Mesothelial cell of epicardium (in vitro differentiated cells): ENCODE measurements at regions not wholly inside any gene's neighbourhood (a gene's known extent, or its start where the extent isn't known, plus 50 kb on each side); places are given as distances from the start of the nearest gene placed in this dataset.

Experiments used
- DNase-seq, 2 experiments: peaks; one replicate each; pipeline ENCODE4 v3.0.0; 2021; ENCODE audit warnings: low spot score in 2 of 2; ENCODE audit not compliant: unreplicated experiment in 2 of 2
- H3K27ac Mint-ChIP-seq: 2 replicates; pipeline ENCODE4 v1.8.0; 2021; ENCODE audit warnings: mixed read lengths
- H3K27me3 Mint-ChIP-seq: 2 replicates; pipeline ENCODE4 v1.8.0; 2021; ENCODE audit warnings: low read depth, mixed read lengths
- H3K36me3 Mint-ChIP-seq: 2 replicates; pipeline ENCODE4 v1.8.0; 2021; ENCODE audit warnings: mixed read lengths
- H3K4me1 Mint-ChIP-seq: 2 replicates; pipeline ENCODE4 v1.8.0; 2021; ENCODE audit warnings: mixed read lengths
- H3K4me3 Mint-ChIP-seq: 2 replicates; pipeline ENCODE4 v1.8.0; 2021; ENCODE audit warnings: mild to moderate bottlenecking, moderate library complexity, mixed read lengths
- H3K9me3 Mint-ChIP-seq: 2 replicates; pipeline ENCODE4 v1.8.0; 2021; ENCODE audit warnings: mixed read lengths
- CTCF ChIP-seq: fragments of 200-600 bp; sonication (generic); IDR thresholded peaks from one replicate; pipeline ENCODE4 v1.5.0; 2021; ENCODE audit warnings: antibody characterized with exemption; ENCODE audit not compliant: unreplicated experiment

- Mint-ChIP-seq H3K36me3 (no peaks in the 10 kb centered on the region), H3K4me1 (no peaks in the 10 kb centered on the region), H3K27ac (no peak overlapping the region), H3K27me3 (no peaks in the 10 kb centered on the region), H3K9me3 (peaks cover 7% of the 10 kb centered on the region), H3K4me3 (no peak overlapping the region)
- TF ChIP-seq CTCF, result no peak
- DNase-seq, result no peak
Measured at GRCh38 chr10:44824607-44825006, 86.5 kb upstream of the TMEM72 start.

DNA sequence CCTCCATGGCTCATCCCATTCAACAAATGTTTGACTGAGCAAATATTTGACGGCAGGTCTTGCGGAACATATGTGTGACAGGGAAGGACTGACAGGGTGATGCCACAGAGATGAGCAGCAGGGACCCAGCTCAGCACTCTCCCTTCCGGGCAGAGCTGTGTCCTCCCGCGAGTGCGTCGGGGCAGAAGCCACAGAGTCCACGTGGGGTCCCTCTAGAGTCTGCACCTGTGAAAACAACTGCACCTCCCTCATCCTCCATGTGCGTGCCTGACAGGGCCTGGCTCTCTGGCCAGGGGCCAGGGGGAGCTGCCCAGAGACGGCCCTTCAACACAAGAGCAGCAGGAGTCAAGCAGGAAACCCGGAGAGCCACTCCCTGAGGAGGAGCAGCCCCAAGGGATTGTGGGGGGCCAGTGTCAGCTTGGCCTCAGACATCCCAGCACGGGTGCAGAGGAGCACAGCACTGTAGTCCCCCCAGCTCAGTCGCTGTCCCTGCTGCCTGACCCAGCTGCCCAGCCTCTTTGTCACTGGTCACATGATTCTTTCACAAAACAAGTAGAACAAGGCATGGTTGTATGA, 83.6 kb upstream of the TMEM72 start:
- H3K36me3 Mint-ChIP-seq, result no peaks in the 10 kb centered on the region
- H3K27me3 Mint-ChIP-seq, result peaks cover 5% of the 10 kb centered on the region
- H3K4me3 Mint-ChIP-seq, result no peak overlapping the region
- DNase-seq, result no peak
- H3K9me3 Mint-ChIP-seq, result peaks cover 7% of the 10 kb centered on the region
- H3K27ac Mint-ChIP-seq, result no peak overlapping the region
- TF ChIP-seq CTCF, result no peak
- no peaks in the 10 kb centered on the region for H3K4me1 Mint-ChIP-seq

DNA sequence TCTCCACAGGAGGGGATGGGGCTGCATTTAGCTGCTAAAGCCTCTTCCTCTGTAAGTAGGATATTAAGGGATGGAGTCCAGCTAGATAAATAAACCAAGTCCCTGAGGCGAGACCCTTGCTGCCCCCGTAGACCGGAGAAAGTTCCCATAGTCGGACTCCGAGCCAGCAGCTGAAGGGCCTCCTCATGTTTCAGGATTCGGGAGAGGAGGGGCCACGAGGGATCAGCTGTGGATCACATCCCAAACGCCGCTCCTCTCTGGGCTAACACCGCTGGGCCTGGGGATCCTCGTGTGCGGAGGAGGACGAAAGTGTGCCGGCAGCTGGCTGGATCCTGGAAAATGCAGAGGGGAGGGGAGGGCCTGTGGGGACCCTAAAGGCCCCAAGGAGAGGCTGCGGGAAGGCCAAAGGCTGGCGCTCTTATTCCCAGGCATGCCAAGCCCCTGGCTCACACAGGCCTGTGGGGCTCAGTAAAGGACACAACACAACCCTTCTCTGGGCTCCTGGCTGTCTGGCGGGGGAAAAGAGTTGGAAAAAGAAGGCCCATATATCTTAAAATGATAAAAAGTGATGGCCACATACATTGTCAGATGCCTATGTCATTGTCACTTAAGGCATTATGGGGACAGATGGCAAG, 82.5 kb upstream of the TMEM72 start:
- Mint-ChIP-seq H3K27ac (no peak overlapping the region), H3K4me3 (no peak overlapping the region), H3K27me3 (peaks cover 5% of the 10 kb centered on the region), H3K4me1 (no peaks in the 10 kb centered on the region), H3K36me3 (no peaks in the 10 kb centered on the region), H3K9me3 (peaks cover 7% of the 10 kb centered on the region)
- TF ChIP-seq CTCF, result no peak
- no peak for DNase-seq

GRCh38 chr10:44829426-44829825, 81.7 kb upstream of the TMEM72 start:
- no peaks in the 10 kb centered on the region for H3K4me1 Mint-ChIP-seq
- no peak overlapping the region for H3K27ac Mint-ChIP-seq
- peaks cover 5% of the 10 kb centered on the region for H3K27me3 Mint-ChIP-seq
- TF ChIP-seq CTCF, result no peak
- H3K36me3 Mint-ChIP-seq, result no peaks in the 10 kb centered on the region
- H3K4me3 Mint-ChIP-seq, result no peak overlapping the region
- H3K9me3 Mint-ChIP-seq, result peaks cover 6% of the 10 kb centered on the region
- no peak for DNase-seq

- Mint-ChIP-seq H3K9me3 (no peaks in the 10 kb centered on the region), H3K27ac (no peak overlapping the region), H3K4me1 (no peaks in the 10 kb centered on the region)
Measured at GRCh38 chr10:44830022-44830421, 81.1 kb upstream of the TMEM72 start.

More at GRCh38 chr10:44830022-44830421, 81.1 kb upstream of the TMEM72 start:
- Mint-ChIP-seq H3K36me3 (no peaks in the 10 kb centered on the region), H3K27me3 (peaks cover 5% of the 10 kb centered on the region), H3K4me3 (no peak overlapping the region)
- TF ChIP-seq CTCF, result no peak
- no peak for DNase-seq
